GM21423 (cell line): ENCODE measurements at regions not wholly inside any gene's neighbourhood (a gene's known extent, or its start where the extent isn't known, plus 50 kb on each side); places are given as distances from the start of the nearest gene placed in this dataset.

Experiments
- ATAC-seq: cut with Tn5 transposase; IDR thresholded peaks from one replicate; pipeline ENCODE4 v1.9.1; 2021; ENCODE audit warnings: mild to moderate bottlenecking, moderate library complexity; ENCODE audit not compliant: unreplicated experiment

DNA sequence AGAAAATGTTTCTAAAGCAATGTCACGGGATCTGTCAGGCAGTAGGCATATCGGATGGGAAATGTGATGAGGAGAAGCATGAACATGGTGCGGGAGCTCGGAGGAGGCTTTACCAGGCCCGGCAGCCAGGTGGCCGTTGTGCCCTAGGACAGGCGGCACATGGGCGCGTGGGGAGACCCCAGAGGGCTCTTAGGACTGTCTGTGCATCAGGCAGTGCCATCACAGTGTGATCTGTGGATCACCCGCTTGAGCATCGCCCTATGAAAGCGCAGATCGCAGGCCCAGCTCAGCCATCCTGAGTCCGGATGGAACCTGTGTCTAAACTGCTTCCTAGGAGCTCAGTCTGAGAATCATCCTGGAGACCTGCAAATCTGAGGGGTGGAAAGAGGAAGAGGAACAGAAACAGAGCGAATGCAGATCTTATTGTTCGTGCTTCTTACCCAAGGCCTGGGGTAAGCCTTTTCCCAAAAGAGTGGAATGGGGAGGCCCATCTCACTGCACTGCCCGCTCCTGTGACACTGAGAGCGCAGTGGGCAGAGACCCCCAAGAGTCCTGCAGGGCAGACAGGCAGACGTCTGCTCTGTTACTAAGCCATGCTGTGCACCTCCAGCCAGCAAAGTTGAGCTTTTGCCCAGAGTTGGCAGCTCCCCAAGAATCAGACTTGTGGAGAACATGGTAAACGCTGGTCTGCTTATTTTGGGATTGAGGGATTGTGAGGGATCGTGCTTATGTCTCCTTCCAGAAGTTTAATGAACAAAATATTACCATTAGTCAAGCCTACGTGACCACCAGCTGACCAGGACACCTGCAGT lies 251.0 kb downstream of the RHOU start:
- no peak for ATAC-seq

DNA sequence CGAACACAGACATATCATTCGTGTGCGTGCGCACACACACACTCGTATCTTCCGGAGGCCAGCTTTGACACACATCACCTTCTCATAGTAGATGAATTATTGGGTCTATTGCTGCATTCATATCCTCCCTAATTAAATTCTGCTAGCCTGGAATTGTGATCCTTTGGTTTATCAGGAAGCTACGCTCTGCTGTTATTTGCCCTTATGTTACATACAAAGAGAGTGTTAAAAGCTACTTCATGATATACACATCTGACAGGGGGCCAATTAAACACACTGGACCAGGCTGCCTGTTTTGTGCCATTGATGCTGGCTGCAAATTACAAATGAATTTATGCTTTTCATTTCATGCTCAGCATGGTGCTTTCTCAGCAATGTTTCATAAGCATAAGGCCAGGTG lies 252.0 kb downstream of the RHOU start:
- no peak for ATAC-seq

- no peak for ATAC-seq
Measured at GRCh38 chr1:228987736-228988506, 252.6 kb downstream of the RHOU start.

DNA sequence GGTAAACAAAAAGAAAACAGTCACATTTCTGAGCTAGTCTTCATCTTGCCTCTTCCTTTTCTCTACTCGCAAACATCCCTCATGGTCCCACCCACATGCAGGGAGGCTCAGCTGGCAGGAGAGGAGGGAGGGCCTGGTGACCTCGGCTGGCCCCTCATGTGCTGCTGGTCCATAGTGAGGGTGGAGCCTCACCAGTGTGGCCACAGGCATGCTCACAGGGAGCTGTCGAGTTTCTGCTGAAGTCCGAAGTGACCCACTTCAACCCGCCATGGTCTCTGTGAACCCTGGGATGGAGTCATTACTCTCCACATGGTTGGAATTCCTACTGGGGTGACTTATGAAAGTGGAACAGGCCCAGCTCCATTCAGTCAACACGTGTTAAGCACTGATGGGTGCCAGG lies 253.4 kb downstream of the RHOU start:
- ATAC-seq: no peak

GRCh38 chr1:228989176-228989575 lies 253.9 kb downstream of the RHOU start:
- ATAC-seq: no peak

DNA sequence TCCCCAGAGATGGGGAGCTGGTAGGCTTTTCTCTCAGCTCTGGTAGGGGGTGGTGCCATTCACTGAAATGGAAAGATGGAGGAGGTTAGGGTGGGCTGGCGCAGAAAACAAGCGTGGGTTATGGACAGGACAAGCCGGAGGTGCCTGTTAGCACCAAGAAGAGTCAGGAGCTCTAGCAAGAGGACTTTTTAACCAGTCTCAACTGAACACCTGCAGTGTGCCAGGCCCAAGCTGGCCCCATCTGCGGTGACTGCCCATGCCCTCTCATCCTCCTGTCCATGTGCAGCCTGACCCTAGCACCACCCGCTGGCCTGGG lies 254.4 kb downstream of the RHOU start:
- ATAC-seq: no peak

GRCh38 chr1:228989992-228990827 lies 254.9 kb downstream of the RHOU start:
- ATAC-seq: no peak

GRCh38 chr1:228990906-228991569 lies 255.8 kb downstream of the RHOU start:
- ATAC-seq: no peak

DNA sequence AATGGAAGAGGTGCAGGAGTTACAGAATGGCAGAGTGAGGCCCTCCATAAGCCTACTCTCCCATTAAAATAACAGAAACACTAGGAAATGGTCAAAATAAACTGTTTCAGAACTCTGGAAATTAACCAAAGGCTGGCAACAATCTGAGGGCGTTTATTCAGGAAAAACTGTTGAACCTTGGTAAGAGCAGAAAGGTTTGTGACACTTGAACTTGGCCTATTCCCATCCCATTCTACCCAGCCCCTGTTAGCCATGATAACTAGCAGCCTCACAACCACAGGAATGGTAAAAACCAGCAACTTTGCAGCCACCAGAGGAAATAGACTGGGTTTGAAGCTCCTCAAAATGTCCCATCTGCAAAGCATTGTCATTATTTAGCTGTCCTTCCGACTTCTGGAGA lies 256.8 kb downstream of the RHOU start:
- ATAC-seq: no peak

DNA sequence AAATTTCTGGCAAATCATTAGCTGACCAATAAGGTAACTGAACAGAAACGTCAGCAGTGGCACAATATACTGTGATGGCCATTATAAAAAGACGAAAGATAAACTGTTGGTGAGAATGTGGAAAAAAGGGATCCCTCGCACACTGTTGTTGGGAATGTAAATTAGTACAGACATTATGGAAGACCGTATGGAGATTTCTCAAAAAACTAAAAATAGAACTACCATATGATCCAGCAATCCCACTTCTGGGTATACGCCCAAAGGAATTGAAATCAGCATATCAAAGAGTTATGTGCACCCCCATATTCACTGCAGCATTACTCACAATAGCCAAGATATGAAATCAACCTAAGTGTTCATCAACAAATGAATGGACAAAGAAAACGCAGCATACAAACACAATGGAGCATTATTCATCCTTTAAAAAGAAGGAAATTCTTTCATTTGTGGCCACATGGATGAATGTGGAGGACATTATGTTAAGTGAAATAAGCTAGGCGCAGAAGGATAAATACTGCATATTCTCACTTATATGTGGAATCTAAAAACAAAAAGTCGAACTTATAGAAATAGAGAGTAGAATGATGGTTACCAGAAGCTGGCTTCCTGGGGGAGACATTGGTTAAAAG lies 257.7 kb downstream of the RHOU start:
- no peak for ATAC-seq

- no peak for ATAC-seq
Measured at GRCh38 chr1:228994676-228995594, 259.7 kb downstream of the RHOU start.

GRCh38 chr1:228996281-228996680 lies 261.0 kb downstream of the RHOU start:
- no peak for ATAC-seq

DNA sequence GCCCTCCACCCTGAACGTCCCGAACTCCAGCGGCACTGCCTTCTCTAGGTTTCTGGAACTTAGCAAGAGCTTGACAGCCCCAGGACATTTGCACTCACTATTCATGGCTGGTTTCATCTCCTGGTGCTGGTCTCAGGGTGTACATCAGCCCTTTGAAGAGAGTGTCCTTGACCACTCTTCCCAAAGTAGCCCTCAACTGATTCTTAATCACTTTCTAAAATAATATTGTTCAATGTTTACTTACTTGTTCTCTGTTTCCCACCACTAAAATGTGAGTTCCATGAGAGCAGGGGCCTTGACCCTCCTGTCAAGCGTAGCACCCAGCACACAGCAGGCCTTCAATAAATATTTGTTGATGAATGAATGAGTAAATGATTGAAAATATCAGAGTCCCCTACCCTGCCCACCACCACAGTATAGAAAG lies 262.5 kb downstream of the RHOU start:
- ATAC-seq: no peak

DNA sequence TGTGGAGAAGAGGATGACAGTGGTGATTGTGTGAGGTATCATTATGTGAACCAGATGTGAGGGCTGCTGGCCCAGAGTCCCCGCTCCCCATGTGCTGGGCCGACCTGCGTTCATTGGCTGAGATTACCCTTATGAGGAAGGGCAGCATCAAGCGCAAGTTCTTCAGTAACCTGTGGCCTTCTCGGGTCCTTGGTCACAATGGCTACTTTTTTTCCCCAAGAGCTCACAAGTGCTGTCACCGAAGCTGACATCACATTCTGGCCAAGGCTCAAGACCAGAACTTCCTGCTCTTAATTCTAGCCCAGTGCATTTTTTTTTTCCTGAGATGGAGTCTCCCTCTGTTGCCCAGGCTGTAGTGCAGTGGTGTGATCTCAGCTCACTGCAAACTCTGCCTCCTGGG lies 262.9 kb downstream of the RHOU start:
- ATAC-seq: no peak

- ATAC-seq: no peak
Measured at GRCh38 chr1:228999446-229000170, 264.3 kb downstream of the RHOU start.

- no peak for ATAC-seq
Measured at GRCh38 chr1:229000187-229000586, 264.9 kb downstream of the RHOU start.

DNA sequence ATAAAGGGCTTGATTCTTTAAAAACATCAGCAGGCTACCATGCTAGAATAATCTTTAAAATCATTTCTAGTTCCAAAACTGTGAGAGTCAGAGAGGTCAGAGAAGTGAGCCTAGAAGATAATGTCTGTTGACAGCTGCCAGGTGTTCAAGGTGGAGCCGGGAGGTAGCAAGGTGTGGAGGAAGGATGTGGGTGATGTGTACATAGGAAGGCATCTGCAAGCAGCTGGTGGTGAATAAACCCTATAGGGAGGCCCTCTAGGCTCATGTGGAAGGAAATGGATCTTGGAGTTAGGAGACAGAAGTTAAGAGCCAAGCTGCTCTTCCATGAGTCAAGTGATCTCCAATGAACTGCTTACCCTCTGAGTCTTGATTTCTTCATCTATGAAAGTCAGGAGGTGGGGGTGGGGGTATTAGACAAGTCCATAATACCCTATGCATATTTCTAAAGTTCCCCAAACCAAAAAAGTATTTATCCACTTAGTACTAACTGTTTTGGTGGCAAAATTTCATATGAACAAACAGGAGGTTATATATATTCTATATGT lies 266.3 kb downstream of the RHOU start:
- ATAC-seq: no peak

DNA sequence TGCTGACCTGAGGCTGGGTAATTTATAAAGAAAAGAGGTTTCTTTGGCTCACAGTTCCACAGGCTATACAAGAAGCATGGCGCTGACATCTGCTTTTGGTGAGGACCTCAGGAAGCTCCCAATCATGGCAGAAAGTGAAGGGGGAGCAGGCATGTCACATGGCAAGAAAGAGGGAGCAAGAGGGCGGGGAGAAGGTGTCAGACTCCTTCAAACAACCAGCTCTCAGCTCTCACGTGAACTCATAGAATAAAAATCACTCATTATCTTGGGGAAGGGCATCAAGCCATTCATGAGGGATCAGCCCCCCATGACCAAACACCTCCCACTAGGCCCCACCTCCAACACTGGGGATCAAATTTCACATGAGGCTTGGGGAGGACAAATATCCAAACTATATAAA lies 266.8 kb downstream of the RHOU start:
- no peak for ATAC-seq
